ENCODE measurements at regions not wholly inside any gene's neighbourhood (a gene's known extent, or its start where the extent isn't known, plus 50 kb on each side); places are given as distances from the start of the nearest gene placed in this dataset.

- TF ChIP-seq, protein P1, sequence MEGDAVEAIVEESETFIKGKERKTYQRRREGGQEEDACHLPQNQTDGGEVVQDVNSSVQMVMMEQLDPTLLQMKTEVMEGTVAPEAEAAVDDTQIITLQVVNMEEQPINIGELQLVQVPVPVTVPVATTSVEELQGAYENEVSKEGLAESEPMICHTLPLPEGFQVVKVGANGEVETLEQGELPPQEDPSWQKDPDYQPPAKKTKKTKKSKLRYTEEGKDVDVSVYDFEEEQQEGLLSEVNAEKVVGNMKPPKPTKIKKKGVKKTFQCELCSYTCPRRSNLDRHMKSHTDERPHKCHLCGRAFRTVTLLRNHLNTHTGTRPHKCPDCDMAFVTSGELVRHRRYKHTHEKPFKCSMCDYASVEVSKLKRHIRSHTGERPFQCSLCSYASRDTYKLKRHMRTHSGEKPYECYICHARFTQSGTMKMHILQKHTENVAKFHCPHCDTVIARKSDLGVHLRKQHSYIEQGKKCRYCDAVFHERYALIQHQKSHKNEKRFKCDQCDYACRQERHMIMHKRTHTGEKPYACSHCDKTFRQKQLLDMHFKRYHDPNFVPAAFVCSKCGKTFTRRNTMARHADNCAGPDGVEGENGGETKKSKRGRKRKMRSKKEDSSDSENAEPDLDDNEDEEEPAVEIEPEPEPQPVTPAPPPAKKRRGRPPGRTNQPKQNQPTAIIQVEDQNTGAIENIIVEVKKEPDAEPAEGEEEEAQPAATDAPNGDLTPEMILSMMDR (IDR thresholded peaks at IDR 0.05), result no peak
- TF ChIP-seq POLR2A (IDR thresholded peaks at IDR 0.05), result no peak
These were observed 315.3 kb downstream of the BUD13 start for GRCh38 chr11:116457336-116458007.

All from esophagus squamous epithelium (tissue), 4 donors.